Peyer's patch (tissue), 4 donors: ENCODE measurements at regions not wholly inside any gene's neighbourhood (a gene's known extent, or its start where the extent isn't known, plus 50 kb on each side); places are given as distances from the start of the nearest gene placed in this dataset.
"Not testable (repeated sequence)": the region's sequence is repeated elsewhere in the genome, so short reads cannot be mapped to it uniquely, and the experiment has no call there.

Experiments
- POLR2A ChIP-seq, 2 donors: fragments of 450-650 bp; IDR thresholded peaks; one replicate each; pipeline ENCODE4 v1.5.1; 2017; ENCODE audit warnings: antibody characterized with exemption in 2 of 2, mild to moderate bottlenecking in 2 of 2, moderate library complexity in 2 of 2
- TF ChIP-seq, protein P1 (sequence below), 6 experiments: fragments of 450-650 bp in 4 of 6; fragments of 200-600 bp in 2 of 6; sonication (generic) in 1 of 6; IDR thresholded peaks; one replicate each; pipeline ENCODE4 v1.5.1; 2017 to 2019; ENCODE audit warnings: antibody characterized with exemption in 6 of 6, mild to moderate bottlenecking in 3 of 6, moderate library complexity in 1 of 6

GRCh38 chr1:149665528-149665927 lies 81.9 kb downstream of the PPIAL4C start:
- TF ChIP-seq POLR2A (IDR thresholded peaks at IDR 0.05), result not testable (repeated sequence)
- TF ChIP-seq, protein P1, sequence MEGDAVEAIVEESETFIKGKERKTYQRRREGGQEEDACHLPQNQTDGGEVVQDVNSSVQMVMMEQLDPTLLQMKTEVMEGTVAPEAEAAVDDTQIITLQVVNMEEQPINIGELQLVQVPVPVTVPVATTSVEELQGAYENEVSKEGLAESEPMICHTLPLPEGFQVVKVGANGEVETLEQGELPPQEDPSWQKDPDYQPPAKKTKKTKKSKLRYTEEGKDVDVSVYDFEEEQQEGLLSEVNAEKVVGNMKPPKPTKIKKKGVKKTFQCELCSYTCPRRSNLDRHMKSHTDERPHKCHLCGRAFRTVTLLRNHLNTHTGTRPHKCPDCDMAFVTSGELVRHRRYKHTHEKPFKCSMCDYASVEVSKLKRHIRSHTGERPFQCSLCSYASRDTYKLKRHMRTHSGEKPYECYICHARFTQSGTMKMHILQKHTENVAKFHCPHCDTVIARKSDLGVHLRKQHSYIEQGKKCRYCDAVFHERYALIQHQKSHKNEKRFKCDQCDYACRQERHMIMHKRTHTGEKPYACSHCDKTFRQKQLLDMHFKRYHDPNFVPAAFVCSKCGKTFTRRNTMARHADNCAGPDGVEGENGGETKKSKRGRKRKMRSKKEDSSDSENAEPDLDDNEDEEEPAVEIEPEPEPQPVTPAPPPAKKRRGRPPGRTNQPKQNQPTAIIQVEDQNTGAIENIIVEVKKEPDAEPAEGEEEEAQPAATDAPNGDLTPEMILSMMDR (IDR thresholded peaks at IDR 0.05), result not testable (repeated sequence)
